Neural cell (in vitro differentiated cells): ENCODE measurements at regions not wholly inside any gene's neighbourhood (a gene's known extent, or its start where the extent isn't known, plus 50 kb on each side); places are given as distances from the start of the nearest gene placed in this dataset.

Source experiments
- H2AFZ ChIP-seq: fragments of 200-600, 300-800 bp; sonication (generic), shearing (Covaris generic); 2 replicates; pipeline ENCODE4 v1.6.0; 2014; ENCODE audit warnings: low read depth, mild to moderate bottlenecking, antibody characterized with exemption, low read length, moderate library complexity
- H3F3A ChIP-seq: fragments of 200-600 bp; shearing (Covaris generic); 2 replicates; pipeline ENCODE4 v1.6.1; 2016; ENCODE audit warnings: mild to moderate bottlenecking, moderate library complexity, mixed read lengths, antibody characterized with exemption, low read length; ENCODE audit not compliant: insufficient read depth, poor library complexity, severe bottlenecking
- H3K27ac ChIP-seq: fragments of 200-600, 300-800 bp; sonication (generic), shearing (Covaris generic); 2 replicates; pipeline ENCODE4 v1.5.1; 2014; ENCODE audit warnings: mild to moderate bottlenecking, low read length, moderate library complexity
- H3K27me3 ChIP-seq: fragments of 300-800, 200-600 bp; sonication (generic), shearing (Covaris generic); 2 replicates; pipeline ENCODE4 v1.6.0; 2014; ENCODE audit warnings: mild to moderate bottlenecking, low read depth, low read length, moderate library complexity; ENCODE audit not compliant: insufficient read depth
- H3K36me3 ChIP-seq: fragments of 300-800, 200-600 bp; sonication (generic), shearing (Covaris generic); 2 replicates; pipeline ENCODE4 v1.5.1; 2014; ENCODE audit warnings: mild to moderate bottlenecking, antibody characterized with exemption, low read length, moderate library complexity; ENCODE audit not compliant: insufficient read depth
- H3K4me2 ChIP-seq: fragments of 300-800, 200-600 bp; sonication (generic), shearing (Covaris generic); 2 replicates; pipeline ENCODE4 v1.6.0; 2014; ENCODE audit warnings: mild to moderate bottlenecking, low read length
- H3K4me3 ChIP-seq: fragments of 300-800, 200-600 bp; sonication (generic), shearing (Covaris generic); 2 replicates; pipeline ENCODE4 v1.5.1; 2014; ENCODE audit warnings: mild to moderate bottlenecking, low read length, moderate library complexity
- H3K79me2 ChIP-seq: fragments of 200-600 bp; shearing (Covaris generic); replicated peaks from 2 replicates; pipeline ENCODE4 v1.6.0; 2014; ENCODE audit warnings: mild to moderate bottlenecking, low read length, moderate library complexity; ENCODE audit not compliant: insufficient read depth
- H3K9ac ChIP-seq: fragments of 300-800, 200-600 bp; sonication (generic), shearing (Covaris generic); 2 replicates; pipeline ENCODE4 v1.6.1; 2016; ENCODE audit warnings: mild to moderate bottlenecking, low read length, mixed read lengths
- H3K9me2 ChIP-seq: fragments of 200-600 bp; shearing (Covaris generic); 2 replicates; pipeline ENCODE4 v1.6.1; 2016; ENCODE audit warnings: mild to moderate bottlenecking, low read length, mixed read lengths; ENCODE audit not compliant: insufficient read depth
- H3K9me3 ChIP-seq: fragments of 200-600, 300-800 bp; sonication (generic), shearing (Covaris generic); 2 replicates; pipeline ENCODE4 v1.6.1; 2016; ENCODE audit warnings: mild to moderate bottlenecking, mixed run types, low read length, moderate library complexity, mixed read lengths
- H4K20me1 ChIP-seq: fragments of 200-600 bp; shearing (Covaris generic); 2 replicates; pipeline ENCODE4 v1.6.1; 2016; ENCODE audit warnings: mild to moderate bottlenecking, mixed run types; ENCODE audit not compliant: insufficient read depth
- CTCF ChIP-seq: fragments of 450-650 bp; IDR thresholded peaks from 2 replicates; pipeline ENCODE4 v1.5.1; 2014; ENCODE audit warnings: antibody characterized with exemption, mild to moderate bottlenecking, moderate library complexity; ENCODE audit not compliant: poor library complexity, severe bottlenecking
- EP300 ChIP-seq: fragments of 450-650 bp; conservative IDR thresholded peaks from 2 replicates; pipeline ENCODE4 v1.6.1; 2014; ENCODE audit warnings: antibody characterized with exemption, mild to moderate bottlenecking, moderate library complexity; ENCODE audit not compliant: poor library complexity, severe bottlenecking
- EZH2 ChIP-seq: fragments of 200-600, 300-800 bp; shearing (Covaris generic), sonication (generic); IDR thresholded peaks from 2 replicates; pipeline ENCODE4 v1.6.1; 2014; ENCODE audit warnings: antibody characterized with exemption, low read length, borderline replicate concordance, mild to moderate bottlenecking; ENCODE audit not compliant: insufficient read depth, poor library complexity, severe bottlenecking
- MXI1 ChIP-seq: fragments of 450-650 bp; conservative IDR thresholded peaks from 2 replicates; pipeline ENCODE4 v1.6.1; 2014; ENCODE audit warnings: antibody characterized with exemption, mild to moderate bottlenecking; ENCODE audit not compliant: poor library complexity, severe bottlenecking
- POLR2AphosphoS5 ChIP-seq: IDR thresholded peaks from 2 replicates; pipeline ENCODE4 v1.6.1; 2012
- RAD21 ChIP-seq: fragments of 450-650 bp; conservative IDR thresholded peaks from 2 replicates; pipeline ENCODE4 v1.6.1; 2014; ENCODE audit warnings: antibody characterized with exemption, mild to moderate bottlenecking, moderate library complexity
- REST ChIP-seq: IDR thresholded peaks from 2 replicates; pipeline ENCODE4 v1.6.1; 2012; ENCODE audit warnings: borderline replicate concordance
- SMC3 ChIP-seq: fragments of 450-650 bp; conservative IDR thresholded peaks from 2 replicates; pipeline ENCODE4 v1.6.1; 2014; ENCODE audit warnings: antibody characterized with exemption, mild to moderate bottlenecking, moderate library complexity; ENCODE audit not compliant: poor library complexity
- TAF1 ChIP-seq: IDR thresholded peaks from 2 replicates; pipeline ENCODE4 v1.6.1; 2012; ENCODE audit warnings: low read depth

GRCh38 chr12:91655966-91656365 lies 473.3 kb upstream of the DCN start:
- H2AFZ ChIP-seq, result no peak overlapping the region
- no peaks in the 10 kb centered on the region for H3K9me2 ChIP-seq
- H3K36me3 ChIP-seq, result no peaks in the 10 kb centered on the region
- TF ChIP-seq RAD21, result no peak
- no peak for TF ChIP-seq CTCF
- no peak for TF ChIP-seq EZH2
- no peak for TF ChIP-seq MXI1
- no peak for TF ChIP-seq POLR2AphosphoS5
- TF ChIP-seq SMC3, result no peak
- TF ChIP-seq EP300, result no peak
- no peak for TF ChIP-seq REST
- TF ChIP-seq TAF1, result no peak
- no peaks in the 10 kb centered on the region for H3F3A ChIP-seq
- no peaks in the 10 kb centered on the region for H4K20me1 ChIP-seq
- H3K9me3 ChIP-seq, result no peaks in the 10 kb centered on the region
- H3K79me2 ChIP-seq, result no peaks in the 10 kb centered on the region
- H3K27me3 ChIP-seq, result no peaks in the 10 kb centered on the region
- no peak overlapping the region for H3K4me2 ChIP-seq
- no peak overlapping the region for H3K27ac ChIP-seq
- no peak overlapping the region for H3K4me3 ChIP-seq
- no peak overlapping the region for H3K9ac ChIP-seq

GRCh38 chr12:91654087-91654486 lies 471.5 kb upstream of the DCN start:
- H3K4me2 ChIP-seq, result no peak overlapping the region
- H3K9me2 ChIP-seq, result no peaks in the 10 kb centered on the region
- H3K27me3 ChIP-seq, result no peaks in the 10 kb centered on the region
- H4K20me1 ChIP-seq, result no peaks in the 10 kb centered on the region
- H3K9me3 ChIP-seq, result no peaks in the 10 kb centered on the region
- no peak overlapping the region for H3K4me3 ChIP-seq
- H3F3A ChIP-seq, result no peaks in the 10 kb centered on the region
- H3K36me3 ChIP-seq, result no peaks in the 10 kb centered on the region
- H2AFZ ChIP-seq, result no peak overlapping the region
- no peak for TF ChIP-seq CTCF
- no peak overlapping the region for H3K27ac ChIP-seq
- no peaks in the 10 kb centered on the region for H3K79me2 ChIP-seq
- no peak overlapping the region for H3K9ac ChIP-seq
